Lower leg skin (tissue), 3 donors: ENCODE measurements at regions not wholly inside any gene's neighbourhood (a gene's known extent, or its start where the extent isn't known, plus 50 kb on each side); places are given as distances from the start of the nearest gene placed in this dataset.

ENCODE experiments used
- CTCF ChIP-seq, 3 donors: fragments of 450-650 bp; IDR thresholded peaks; one replicate each; pipeline ENCODE4 v1.5.1; 2016; ENCODE audit warnings: antibody characterized with exemption in 3 of 3, mild to moderate bottlenecking in 3 of 3, moderate library complexity in 2 of 3
- POLR2A ChIP-seq, 2 donors: fragments of 450-650 bp; IDR thresholded peaks; one replicate each; pipeline ENCODE4 v1.6.1; 2016 to 2017; ENCODE audit warnings: antibody characterized with exemption in 2 of 2, mild to moderate bottlenecking in 1 of 2, moderate library complexity in 1 of 2

GRCh38 chr22:49267996-49268395, 559.7 kb downstream of the BRD1 start:
- TF ChIP-seq CTCF (IDR thresholded peaks at IDR 0.05) (no peak), POLR2A (IDR thresholded peaks at IDR 0.05) (no peak)
